SK-N-SH (cell line): ENCODE measurements at regions not wholly inside any gene's neighbourhood (a gene's known extent, or its start where the extent isn't known, plus 50 kb on each side); places are given as distances from the start of the nearest gene placed in this dataset.

ENCODE experiments used
- CTCF ChIA-PET: fragments of 300-600, 350-600 bp; formaldehyde crosslinking; extraction: SDS; loops from one replicate; lab custom pipeline; 2021; lab: Yijun Ruan, JAX
- POLR2A ChIA-PET: fragments of 350-600 bp; sonication (Branson Sonifier 250); formaldehyde crosslinking; extraction: SDS; loops from one replicate; lab custom pipeline; 2020; ENCODE audit warnings: antibody characterized with exemption, inconsistent platforms; lab: Yijun Ruan, JAX
- DNase-seq: peaks from one replicate; pipeline ENCODE4 v3.0.0; 2012
- H2AFZ ChIP-seq: fragments of 200-600 bp; sonication (generic); 2 replicates; pipeline ENCODE4 v1.8.1; 2016; ENCODE audit warnings: antibody characterized with exemption, mild to moderate bottlenecking, low read depth
- H3F3A ChIP-seq: fragments of 200-600 bp; sonication (generic); replicated peaks from 2 replicates; pipeline ENCODE3; 2016; ENCODE audit warnings: antibody characterized with exemption, mild to moderate bottlenecking; ENCODE audit not compliant: insufficient read depth
- H3K27ac ChIP-seq, 2 experiments: fragments of 200-500 bp in 1 of 2; fragments of 200-600 bp in 1 of 2; sonication (Bioruptor generic) in 1 of 2; sonication (generic), shearing (Covaris generic) in 1 of 2; 2 replicates each; pipeline versions ENCODE4 v1.5.1 to v1.6.1; 2014 to 2016; ENCODE audit warnings: low read depth in 2 of 2, inconsistent platforms in 1 of 2, low read length in 1 of 2, mild to moderate bottlenecking in 1 of 2, mixed read lengths in 1 of 2
- H3K27me3 ChIP-seq: fragments of 200-600 bp; sonication (generic), shearing (Covaris generic); 2 replicates; pipeline ENCODE4 v1.6.1; 2016; ENCODE audit warnings: mixed run types; ENCODE audit not compliant: insufficient read depth
- H3K36me3 ChIP-seq, 2 experiments: fragments of 200-500 bp in 1 of 2; fragments of 200-600 bp in 1 of 2; sonication (Bioruptor generic) in 1 of 2; sonication (generic) in 1 of 2; replicated peaks in 1 of 2; 2 replicates each; pipeline versions ENCODE3 to v1.5.1; 2014 to 2016; ENCODE audit warnings: low read length in 1 of 2, mild to moderate bottlenecking in 1 of 2; ENCODE audit not compliant: insufficient read depth in 2 of 2, control insufficient read depth in 1 of 2
- H3K4me1 ChIP-seq, 2 experiments: fragments of 200-500 bp in 1 of 2; fragments of 200-600 bp in 1 of 2; sonication (Bioruptor generic) in 1 of 2; sonication (generic), shearing (Covaris generic) in 1 of 2; 2 replicates each; pipeline versions ENCODE4 v1.5.1 to v1.6.1; 2014 to 2016; ENCODE audit warnings: low read depth in 1 of 2, low read length in 1 of 2, mixed run types in 1 of 2; ENCODE audit not compliant: insufficient read depth in 2 of 2, control insufficient read depth in 1 of 2
- H3K4me2 ChIP-seq: fragments of 200-600 bp; sonication (generic), shearing (Covaris generic); 2 replicates; pipeline ENCODE4 v1.6.1; 2017; ENCODE audit warnings: mixed run types
- H3K4me3 ChIP-seq, 2 experiments: fragments of 200-500 bp in 1 of 2; fragments of 200-600 bp in 1 of 2; sonication (Bioruptor generic) in 1 of 2; sonication (generic), shearing (Covaris generic) in 1 of 2; 2 replicates each; pipeline versions ENCODE4 v1.5.1 to v1.8.1; 2014 to 2016; ENCODE audit warnings: low read depth in 2 of 2, inconsistent platforms in 1 of 2, low read length in 1 of 2, mild to moderate bottlenecking in 1 of 2, mixed read lengths in 1 of 2, moderate library complexity in 1 of 2
- H3K79me2 ChIP-seq: fragments of 200-600 bp; sonication (generic); 2 replicates; pipeline ENCODE4 v1.8.1; 2017; ENCODE audit warnings: mild to moderate bottlenecking; ENCODE audit not compliant: insufficient read depth
- H3K9ac ChIP-seq: fragments of 200-600 bp; sonication (generic); 2 replicates; pipeline ENCODE4 v1.6.1; 2017; ENCODE audit warnings: mixed run types
- H3K9me2 ChIP-seq: fragments of 200-600 bp; sonication (generic); 2 replicates; pipeline ENCODE4 v1.6.1; 2017; ENCODE audit warnings: mixed run types
- H3K9me3 ChIP-seq: fragments of 200-600 bp; sonication (generic); 2 replicates; pipeline ENCODE4 v1.6.1; 2017; ENCODE audit warnings: mixed run types, mild to moderate bottlenecking, moderate library complexity
- H4K20me1 ChIP-seq: fragments of 200-600 bp; sonication (generic); 2 replicates; pipeline ENCODE4 v1.6.1; 2017; ENCODE audit warnings: mild to moderate bottlenecking, mixed run types; ENCODE audit not compliant: insufficient read depth
- EP300 ChIP-seq, 2 experiments: IDR thresholded peaks; 2 replicates each; pipeline versions ENCODE4 v1.4.0 to v1.6.1; 2012; ENCODE audit warnings: borderline replicate concordance in 1 of 2, low read depth in 1 of 2, low read length in 1 of 2
- FOSL2 ChIP-seq: IDR thresholded peaks from 2 replicates; pipeline ENCODE4 v1.4.0; 2012; ENCODE audit warnings: low read depth, mild to moderate bottlenecking, moderate library complexity, borderline replicate concordance
- FOXM1 ChIP-seq: IDR thresholded peaks from 2 replicates; pipeline ENCODE4 v1.4.0; 2012; ENCODE audit warnings: low read depth, mild to moderate bottlenecking
- GABPA ChIP-seq: IDR thresholded peaks from 2 replicates; pipeline ENCODE4 v1.4.0; 2012; ENCODE audit warnings: low read depth, mild to moderate bottlenecking
- GATA2 ChIP-seq: sonication (generic); formaldehyde crosslinking; IDR thresholded peaks from 2 replicates; pipeline ENCODE4 v1.5.0; 2020; ENCODE audit warnings: mild to moderate bottlenecking, missing genetic modification reagents
- MEF2A ChIP-seq: IDR thresholded peaks from 2 replicates; pipeline ENCODE4 v1.4.0; 2012; ENCODE audit warnings: low read depth, borderline replicate concordance
- MXI1 ChIP-seq: IDR thresholded peaks from 2 replicates; pipeline ENCODE4 v1.6.1; 2012; ENCODE audit warnings: mild to moderate bottlenecking, low read depth, low read length, improper control_type of control experiment
- RAD21 ChIP-seq: IDR thresholded peaks from 2 replicates; pipeline ENCODE4 v1.6.1; 2012; ENCODE audit warnings: mild to moderate bottlenecking, low read length
- RCOR1 ChIP-seq: fragments of 150-350 bp; IDR thresholded peaks from 2 replicates; pipeline ENCODE4 v1.6.1; 2017; ENCODE audit warnings: antibody characterized with exemption, low read length
- RFX5 ChIP-seq: IDR thresholded peaks from 2 replicates; pipeline ENCODE4 v1.6.1; 2012; ENCODE audit warnings: mild to moderate bottlenecking, improper control_type of control experiment, low read length
- RXRA ChIP-seq: IDR thresholded peaks from 2 replicates; pipeline ENCODE4 v1.4.0; 2012; ENCODE audit warnings: low read depth, mild to moderate bottlenecking, borderline replicate concordance
- SMC3 ChIP-seq: IDR thresholded peaks from 2 replicates; pipeline ENCODE4 v1.6.1; 2012; ENCODE audit warnings: low read depth, low read length, improper control_type of control experiment
- WGBS: methylation state at CpG from one replicate; pipeline ENCODE4 v1.1.6; 2017; ENCODE audit warnings: low lambda C conversion rate; 5-methylcytosine and 5-hydroxymethylcytosine counted together
- TF ChIP-seq, protein P1 (sequence below): IDR thresholded peaks from 2 replicates; pipeline ENCODE4; 2012

DNA sequence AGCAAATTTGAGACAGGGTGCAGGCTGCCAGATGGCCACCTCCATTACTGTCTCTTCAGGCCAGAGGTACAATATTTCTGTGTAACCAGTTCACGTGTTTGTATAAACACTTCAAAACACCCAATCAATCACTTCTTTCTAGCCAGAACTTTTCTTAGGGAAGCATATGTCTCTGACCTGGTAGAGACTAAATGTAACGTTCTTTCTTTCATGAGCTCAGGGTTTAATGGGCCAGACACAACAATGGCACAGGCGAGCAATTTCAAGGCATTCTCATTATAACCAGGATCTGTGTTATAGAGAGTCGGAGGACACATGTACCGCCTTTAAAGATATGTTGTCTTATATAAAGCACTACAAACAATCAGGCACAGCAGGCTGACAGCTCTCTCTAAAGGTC, 1846.4 kb upstream of the PIK3C3 start:
- Histone ChIP-seq H3K9me3 (no peaks in the 10 kb centered on the region), H3F3A (no peaks in the 10 kb centered on the region), H3K4me2 (no peak overlapping the region), H3K79me2 (no peaks in the 10 kb centered on the region), H3K4me1 (no peaks in the 10 kb centered on the region), H4K20me1 (no peaks in the 10 kb centered on the region), H3K36me3 (no peaks in the 10 kb centered on the region), H3K9me2 (no peaks in the 10 kb centered on the region), H3K27me3 (no peaks in the 10 kb centered on the region), H3K27ac (no peak overlapping the region), H2AFZ (no peak overlapping the region), H3K9ac (no peak overlapping the region), H3K4me3 (no peak overlapping the region)
- 52% methylated on average over 5 of the region's 5 CpGs for WGBS
- ChIA-PET POLR2A (no interaction called here), CTCF (no interaction called here)
- DNase-seq, result no peak
- no peak for TF ChIP-seq FOXM1
- TF ChIP-seq MXI1, result no peak
- no peak for TF ChIP-seq RXRA
- TF ChIP-seq RFX5, result no peak
- TF ChIP-seq, protein P1, sequence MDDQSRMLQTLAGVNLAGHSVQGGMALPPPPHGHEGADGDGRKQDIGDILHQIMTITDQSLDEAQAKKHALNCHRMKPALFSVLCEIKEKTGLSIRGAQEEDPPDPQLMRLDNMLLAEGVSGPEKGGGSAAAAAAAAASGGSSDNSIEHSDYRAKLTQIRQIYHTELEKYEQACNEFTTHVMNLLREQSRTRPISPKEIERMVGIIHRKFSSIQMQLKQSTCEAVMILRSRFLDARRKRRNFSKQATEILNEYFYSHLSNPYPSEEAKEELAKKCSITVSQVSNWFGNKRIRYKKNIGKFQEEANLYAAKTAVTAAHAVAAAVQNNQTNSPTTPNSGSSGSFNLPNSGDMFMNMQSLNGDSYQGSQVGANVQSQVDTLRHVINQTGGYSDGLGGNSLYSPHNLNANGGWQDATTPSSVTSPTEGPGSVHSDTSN, result no peak
- TF ChIP-seq SMC3, result no peak
- TF ChIP-seq RAD21, result no peak

GRCh38 chr18:40102903-40103302, 1852.1 kb upstream of the PIK3C3 start:
- ChIA-PET POLR2A (no interaction called here), CTCF (no interaction called here)
- Histone ChIP-seq H3K36me3 (no peaks in the 10 kb centered on the region), H3K9me2 (no peaks in the 10 kb centered on the region), H3K27ac (no peak overlapping the region), H3K79me2 (no peaks in the 10 kb centered on the region), H3K27me3 (no peaks in the 10 kb centered on the region), H3K9ac (no peak overlapping the region), H3K4me1 (no peaks in the 10 kb centered on the region; a peak in 1 of 4 replicates), H3K4me3 (no peak overlapping the region), H2AFZ (no peak overlapping the region), H3K9me3 (no peaks in the 10 kb centered on the region)
- DNase-seq, result no peak
- TF ChIP-seq MEF2A (no peak), GATA2 (CRISPR knock-in tag) (peak; percentile 50), EP300 (IDR thresholded peaks at IDR 0.05; ENCODE audit: borderline replicate concordance in 1 of 2, low read depth in 1 of 2, low read length in 1 of 2) (peak in 1 of 2 experiments; percentile 26; a peak in 1 of 4 replicates)
- TF ChIP-seq, all 33 proteins: peak for 2
- no peak overlapping the region for H3K4me2 ChIP-seq
- no peaks in the 10 kb centered on the region for H3F3A ChIP-seq
- no peaks in the 10 kb centered on the region for H4K20me1 ChIP-seq

- Histone ChIP-seq H3K9me3 (no peaks in the 10 kb centered on the region), H3K4me2 (no peak overlapping the region), H3K27ac (no peak overlapping the region), H3K36me3 (no peaks in the 10 kb centered on the region), H3K9ac (no peak overlapping the region), H2AFZ (no peak overlapping the region), H3K4me1 (no peaks in the 10 kb centered on the region; a peak in 1 of 4 replicates), H3K27me3 (no peaks in the 10 kb centered on the region), H3K9me2 (no peaks in the 10 kb centered on the region), H3F3A (no peaks in the 10 kb centered on the region), H4K20me1 (no peaks in the 10 kb centered on the region), H3K79me2 (no peaks in the 10 kb centered on the region), H3K4me3 (no peak overlapping the region)
- POLR2A ChIA-PET, result no interaction called here
- CTCF ChIA-PET, result interaction anchor here (1.1 to 1.4 kb wide), 3 partner anchors 9 to 59 kb away, joined by 3 to 4 read pairs (median 3); no protein-coding TSS in a partner anchor
- DNase-seq, result no peak
- no peak for TF ChIP-seq GABPA
- no peak for TF ChIP-seq FOSL2
- no peak for TF ChIP-seq RCOR1
- TF ChIP-seq MXI1, result no peak
- TF ChIP-seq FOXM1, result no peak
- WGBS, result 64% methylated on average over 2 of the region's 2 CpGs
These were observed 1855.4 kb upstream of the PIK3C3 start for GRCh38 chr18:40099641-40100040.
